ENCODE measurements at regions not wholly inside any gene's neighbourhood (a gene's known extent, or its start where the extent isn't known, plus 50 kb on each side); places are given as distances from the start of the nearest gene placed in this dataset.

- Histone ChIP-seq H3K27me3 (ENCODE audit: insufficient read depth) (no peaks in the 10 kb centered on the region), H3F3A (replicated peaks; ENCODE audit: low read depth) (no peaks in the 10 kb centered on the region), H3K79me2 (replicated peaks; ENCODE audit: insufficient read depth) (no peaks in the 10 kb centered on the region), H2AFZ (no peak overlapping the region), H3K4me2 (no peak overlapping the region), H4K20me1 (replicated peaks; ENCODE audit: insufficient read depth) (no peaks in the 10 kb centered on the region), H3K4me3 (no peak overlapping the region), H3K27ac (ENCODE audit: low read depth) (no peak overlapping the region), H3K9me2 (ENCODE audit: insufficient read depth) (no peaks in the 10 kb centered on the region), H3K36me3 (ENCODE audit: insufficient read depth) (no peaks in the 10 kb centered on the region), H3K4me1 (ENCODE audit: insufficient read depth) (no peaks in the 10 kb centered on the region)
- H3K27me3 Mint-ChIP-seq (ENCODE audit: insufficient read depth, low read depth, poor library complexity): no peaks in the 10 kb centered on the region
- no peak overlapping the region for H3K4me3 Mint-ChIP-seq
- no peak for DNase-seq (ENCODE audit: low spot score)
- no peak for ATAC-seq
- no peaks in the 10 kb centered on the region for H3K36me3 Mint-ChIP-seq (ENCODE audit: low read depth)
- no peaks in the 10 kb centered on the region; the same call in 2 of the 3 replicates for H3K4me1 Mint-ChIP-seq
- TF ChIP-seq, protein P1, sequence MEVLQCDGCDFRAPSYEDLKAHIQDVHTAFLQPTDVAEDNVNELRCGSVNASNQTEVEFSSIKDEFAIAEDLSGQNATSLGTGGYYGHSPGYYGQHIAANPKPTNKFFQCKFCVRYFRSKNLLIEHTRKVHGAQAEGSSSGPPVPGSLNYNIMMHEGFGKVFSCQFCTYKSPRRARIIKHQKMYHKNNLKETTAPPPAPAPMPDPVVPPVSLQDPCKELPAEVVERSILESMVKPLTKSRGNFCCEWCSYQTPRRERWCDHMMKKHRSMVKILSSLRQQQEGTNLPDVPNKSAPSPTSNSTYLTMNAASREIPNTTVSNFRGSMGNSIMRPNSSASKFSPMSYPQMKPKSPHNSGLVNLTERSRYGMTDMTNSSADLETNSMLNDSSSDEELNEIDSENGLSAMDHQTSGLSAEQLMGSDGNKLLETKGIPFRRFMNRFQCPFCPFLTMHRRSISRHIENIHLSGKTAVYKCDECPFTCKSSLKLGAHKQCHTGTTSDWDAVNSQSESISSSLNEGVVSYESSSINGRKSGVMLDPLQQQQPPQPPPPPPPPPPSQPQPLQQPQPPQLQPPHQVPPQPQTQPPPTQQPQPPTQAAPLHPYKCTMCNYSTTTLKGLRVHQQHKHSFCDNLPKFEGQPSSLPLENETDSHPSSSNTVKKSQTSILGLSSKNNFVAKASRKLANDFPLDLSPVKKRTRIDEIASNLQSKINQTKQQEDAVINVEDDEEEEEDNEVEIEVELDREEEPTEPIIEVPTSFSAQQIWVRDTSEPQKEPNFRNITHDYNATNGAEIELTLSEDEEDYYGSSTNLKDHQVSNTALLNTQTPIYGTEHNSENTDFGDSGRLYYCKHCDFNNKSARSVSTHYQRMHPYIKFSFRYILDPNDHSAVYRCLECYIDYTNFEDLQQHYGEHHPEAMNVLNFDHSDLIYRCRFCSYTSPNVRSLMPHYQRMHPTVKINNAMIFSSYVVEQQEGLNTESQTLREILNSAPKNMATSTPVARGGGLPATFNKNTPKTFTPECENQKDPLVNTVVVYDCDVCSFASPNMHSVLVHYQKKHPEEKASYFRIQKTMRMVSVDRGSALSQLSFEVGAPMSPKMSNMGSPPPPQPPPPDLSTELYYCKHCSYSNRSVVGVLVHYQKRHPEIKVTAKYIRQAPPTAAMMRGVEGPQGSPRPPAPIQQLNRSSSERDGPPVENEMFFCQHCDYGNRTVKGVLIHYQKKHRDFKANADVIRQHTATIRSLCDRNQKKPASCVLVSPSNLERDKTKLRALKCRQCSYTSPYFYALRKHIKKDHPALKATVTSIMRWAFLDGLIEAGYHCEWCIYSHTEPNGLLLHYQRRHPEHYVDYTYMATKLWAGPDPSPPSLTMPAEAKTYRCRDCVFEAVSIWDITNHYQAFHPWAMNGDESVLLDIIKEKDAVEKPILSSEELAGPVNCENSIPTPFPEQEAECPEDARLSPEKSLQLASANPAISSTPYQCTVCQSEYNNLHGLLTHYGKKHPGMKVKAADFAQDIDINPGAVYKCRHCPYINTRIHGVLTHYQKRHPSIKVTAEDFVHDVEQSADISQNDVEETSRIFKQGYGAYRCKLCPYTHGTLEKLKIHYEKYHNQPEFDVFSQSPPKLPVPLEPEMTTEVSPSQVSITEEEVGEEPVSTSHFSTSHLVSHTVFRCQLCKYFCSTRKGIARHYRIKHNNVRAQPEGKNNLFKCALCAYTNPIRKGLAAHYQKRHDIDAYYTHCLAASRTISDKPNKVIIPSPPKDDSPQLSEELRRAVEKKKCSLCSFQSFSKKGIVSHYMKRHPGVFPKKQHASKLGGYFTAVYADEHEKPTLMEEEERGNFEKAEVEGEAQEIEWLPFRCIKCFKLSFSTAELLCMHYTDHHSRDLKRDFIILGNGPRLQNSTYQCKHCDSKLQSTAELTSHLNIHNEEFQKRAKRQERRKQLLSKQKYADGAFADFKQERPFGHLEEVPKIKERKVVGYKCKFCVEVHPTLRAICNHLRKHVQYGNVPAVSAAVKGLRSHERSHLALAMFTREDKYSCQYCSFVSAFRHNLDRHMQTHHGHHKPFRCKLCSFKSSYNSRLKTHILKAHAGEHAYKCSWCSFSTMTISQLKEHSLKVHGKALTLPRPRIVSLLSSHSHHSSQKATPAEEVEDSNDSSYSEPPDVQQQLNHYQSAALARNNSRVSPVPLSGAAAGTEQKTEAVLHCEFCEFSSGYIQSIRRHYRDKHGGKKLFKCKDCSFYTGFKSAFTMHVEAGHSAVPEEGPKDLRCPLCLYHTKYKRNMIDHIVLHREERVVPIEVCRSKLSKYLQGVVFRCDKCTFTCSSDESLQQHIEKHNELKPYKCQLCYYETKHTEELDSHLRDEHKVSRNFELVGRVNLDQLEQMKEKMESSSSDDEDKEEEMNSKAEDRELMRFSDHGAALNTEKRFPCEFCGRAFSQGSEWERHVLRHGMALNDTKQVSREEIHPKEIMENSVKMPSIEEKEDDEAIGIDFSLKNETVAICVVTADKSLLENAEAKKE (CRISPR knock-in tag; IDR thresholded peaks at IDR 0.05): no peak
- no peak for TF ChIP-seq CREB1 (CRISPR knock-in tag; IDR thresholded peaks at IDR 0.05; ENCODE audit: low read depth)
- TF ChIP-seq ETS1 (IDR thresholded peaks at IDR 0.05): no peak
- TF ChIP-seq, protein P2, sequence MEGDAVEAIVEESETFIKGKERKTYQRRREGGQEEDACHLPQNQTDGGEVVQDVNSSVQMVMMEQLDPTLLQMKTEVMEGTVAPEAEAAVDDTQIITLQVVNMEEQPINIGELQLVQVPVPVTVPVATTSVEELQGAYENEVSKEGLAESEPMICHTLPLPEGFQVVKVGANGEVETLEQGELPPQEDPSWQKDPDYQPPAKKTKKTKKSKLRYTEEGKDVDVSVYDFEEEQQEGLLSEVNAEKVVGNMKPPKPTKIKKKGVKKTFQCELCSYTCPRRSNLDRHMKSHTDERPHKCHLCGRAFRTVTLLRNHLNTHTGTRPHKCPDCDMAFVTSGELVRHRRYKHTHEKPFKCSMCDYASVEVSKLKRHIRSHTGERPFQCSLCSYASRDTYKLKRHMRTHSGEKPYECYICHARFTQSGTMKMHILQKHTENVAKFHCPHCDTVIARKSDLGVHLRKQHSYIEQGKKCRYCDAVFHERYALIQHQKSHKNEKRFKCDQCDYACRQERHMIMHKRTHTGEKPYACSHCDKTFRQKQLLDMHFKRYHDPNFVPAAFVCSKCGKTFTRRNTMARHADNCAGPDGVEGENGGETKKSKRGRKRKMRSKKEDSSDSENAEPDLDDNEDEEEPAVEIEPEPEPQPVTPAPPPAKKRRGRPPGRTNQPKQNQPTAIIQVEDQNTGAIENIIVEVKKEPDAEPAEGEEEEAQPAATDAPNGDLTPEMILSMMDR (conservative IDR thresholded peaks at IDR 0.05; ENCODE audit: low read depth in 2 of 2): no peak
- H3K9me3 Mint-ChIP-seq: no peaks in the 10 kb centered on the region
- no peak overlapping the region for H3K27ac Mint-ChIP-seq
These were observed 106.1 kb upstream of the CDH9 start for GRCh38 chr5:27144456-27144855.

Data from GM23338 (cell line).